SK-N-MC (cell line): ENCODE measurements at regions not wholly inside any gene's neighbourhood (a gene's known extent, or its start where the extent isn't known, plus 50 kb on each side); places are given as distances from the start of the nearest gene placed in this dataset.

Experiments used
- EZH2 ChIP-seq: fragments of 200-600 bp; sonication (generic); IDR thresholded peaks from one replicate; pipeline ENCODE4 v1.6.1; 2017; ENCODE audit warnings: antibody characterized with exemption
- POLR2AphosphoS5 ChIP-seq: IDR thresholded peaks from 2 replicates; pipeline ENCODE4 v1.6.1; 2012; ENCODE audit warnings: mild to moderate bottlenecking, low read depth, low read length, borderline replicate concordance

DNA sequence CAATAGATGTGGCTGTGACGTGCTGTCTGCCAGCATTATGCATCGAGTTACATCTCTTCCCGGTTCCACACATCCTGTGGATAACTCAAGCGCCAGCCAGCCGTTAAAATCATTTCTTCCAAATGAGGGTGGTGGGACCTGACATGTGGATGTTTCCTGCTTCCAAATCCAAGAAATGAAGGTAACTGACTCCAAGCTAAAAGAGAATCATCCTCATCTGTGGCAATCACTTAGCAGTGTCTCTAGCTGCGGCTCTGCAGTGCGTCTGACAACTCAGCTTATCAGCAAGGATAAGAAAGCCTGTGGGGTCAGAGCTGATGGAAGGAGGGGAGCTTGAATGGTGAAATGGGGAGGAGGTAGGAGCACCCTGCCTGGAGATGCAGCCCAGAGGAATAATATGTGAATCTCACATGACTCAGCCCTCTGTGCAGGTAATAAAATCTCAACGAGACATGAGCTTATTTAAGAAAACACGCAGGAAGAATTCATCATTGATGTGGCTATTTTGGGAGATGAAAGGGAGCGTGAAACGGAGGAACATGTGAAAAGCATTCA, 382.2 kb upstream of the TRIB2 start:
- TF ChIP-seq EZH2: no peak
- no peak for TF ChIP-seq POLR2AphosphoS5
